GM19238 (cell line): ENCODE measurements at regions not wholly inside any gene's neighbourhood (a gene's known extent, or its start where the extent isn't known, plus 50 kb on each side); places are given as distances from the start of the nearest gene placed in this dataset.

Source experiments
- DNase-seq: peaks from one replicate; pipeline ENCODE4 v3.0.0; 2011; ENCODE audit warnings: low spot score; ENCODE audit not compliant: insufficient read length

DNA sequence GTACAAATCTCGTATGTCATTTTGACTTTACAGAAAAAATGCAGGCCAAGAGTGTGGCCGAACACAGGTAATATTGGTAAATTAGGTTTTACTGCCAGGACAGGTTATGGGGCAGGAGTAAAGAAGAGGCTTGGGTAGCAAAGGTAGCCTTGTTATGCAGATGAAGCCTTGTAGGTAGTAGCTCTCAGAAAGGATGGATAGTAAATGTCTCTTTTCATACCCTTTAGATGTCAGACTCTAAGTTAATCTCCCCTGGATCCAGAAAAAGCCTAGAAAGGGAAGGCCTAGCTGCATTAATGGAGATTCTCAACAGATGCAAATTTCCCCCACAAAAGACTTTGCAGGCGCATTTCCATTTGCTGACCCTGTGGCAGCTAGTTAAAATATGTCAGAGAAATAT, 1445.1 kb upstream of the CADM2 start:
- DNase-seq, result no peak

DNA sequence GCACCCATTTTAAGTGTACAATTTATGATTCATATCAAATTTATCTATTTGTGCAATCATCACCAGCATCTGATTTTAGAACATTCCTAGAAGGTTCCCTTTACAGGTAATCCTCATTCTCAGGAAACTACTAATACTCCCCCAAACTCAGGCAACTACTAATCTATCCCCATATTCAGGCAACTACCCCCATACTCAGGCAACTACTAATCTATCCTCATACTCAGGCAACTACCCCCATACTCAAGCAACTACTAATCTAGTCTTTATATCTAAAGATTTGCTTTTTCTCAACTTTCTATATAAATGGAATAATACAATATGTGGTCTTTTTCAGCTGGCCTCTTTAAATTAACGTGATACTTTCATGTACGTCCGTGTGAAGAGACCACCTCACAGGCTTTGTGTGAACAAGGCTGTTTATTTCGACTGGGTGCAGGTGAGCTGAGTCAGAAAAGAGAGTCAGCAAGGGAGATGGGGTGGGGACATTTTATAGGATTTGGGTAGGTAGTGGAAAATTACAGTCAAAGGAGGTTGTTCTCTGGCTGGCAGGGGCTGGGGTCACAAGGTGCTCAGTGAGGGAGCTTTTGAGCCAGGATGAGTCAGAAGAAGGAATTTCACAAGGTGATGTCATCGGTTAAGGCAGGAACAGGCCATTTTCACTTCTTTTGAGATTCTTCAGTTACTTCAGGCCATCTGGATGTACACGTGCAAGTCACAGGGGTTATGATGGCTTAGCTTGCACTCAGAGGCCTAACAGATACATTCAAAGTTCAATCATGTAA, 1444.5 kb upstream of the CADM2 start:
- DNase-seq, result no peak

DNA sequence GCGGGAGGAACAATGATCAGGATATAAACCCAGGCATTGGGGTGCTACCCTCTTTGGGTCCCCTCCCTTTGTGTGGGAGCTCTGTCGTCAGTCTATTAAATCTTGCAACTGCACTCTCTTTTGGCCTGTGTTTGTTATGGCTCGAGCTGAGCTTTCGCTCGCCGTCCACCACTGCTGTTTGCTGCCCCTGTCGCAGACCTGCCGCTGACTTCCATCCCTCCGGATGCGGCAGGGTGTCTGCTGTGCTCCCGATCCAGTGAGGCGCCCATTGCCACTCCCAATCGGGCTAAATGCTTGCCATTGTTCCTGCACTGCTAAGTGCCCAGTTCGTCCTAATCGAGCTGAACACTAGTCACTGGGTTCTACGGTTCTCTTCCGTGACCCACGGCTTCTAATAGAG, 1443.7 kb upstream of the CADM2 start:
- DNase-seq, result no peak

DNA sequence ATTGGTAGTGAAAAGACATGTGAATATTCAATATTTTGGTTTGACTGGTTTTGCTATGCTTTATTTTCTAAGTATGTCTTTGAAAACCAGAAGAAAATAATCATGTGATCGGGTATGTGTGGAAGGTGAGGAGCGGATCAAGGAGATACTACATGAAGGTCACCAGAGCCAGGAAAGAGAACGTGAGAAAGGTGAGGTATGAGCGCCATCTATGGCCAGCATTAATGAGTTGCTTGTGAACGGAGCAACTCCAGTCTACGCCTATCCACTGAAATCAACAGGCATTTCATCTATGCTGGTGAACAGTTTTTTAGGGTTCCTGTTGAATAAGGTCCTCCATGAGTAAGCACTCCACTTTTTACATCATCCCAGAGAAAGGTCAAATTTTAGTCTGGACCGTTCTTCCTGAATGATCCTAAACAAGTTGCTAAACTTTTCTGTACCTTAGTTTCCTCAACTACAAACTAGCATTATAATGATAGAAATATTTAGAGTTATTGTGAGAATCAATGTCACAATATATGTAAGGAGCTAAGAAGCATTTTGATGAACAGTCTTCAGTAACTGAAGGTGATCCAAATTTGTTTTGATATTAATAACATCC, 1435.2 kb upstream of the CADM2 start:
- DNase-seq, result peak; percentile 1

DNA sequence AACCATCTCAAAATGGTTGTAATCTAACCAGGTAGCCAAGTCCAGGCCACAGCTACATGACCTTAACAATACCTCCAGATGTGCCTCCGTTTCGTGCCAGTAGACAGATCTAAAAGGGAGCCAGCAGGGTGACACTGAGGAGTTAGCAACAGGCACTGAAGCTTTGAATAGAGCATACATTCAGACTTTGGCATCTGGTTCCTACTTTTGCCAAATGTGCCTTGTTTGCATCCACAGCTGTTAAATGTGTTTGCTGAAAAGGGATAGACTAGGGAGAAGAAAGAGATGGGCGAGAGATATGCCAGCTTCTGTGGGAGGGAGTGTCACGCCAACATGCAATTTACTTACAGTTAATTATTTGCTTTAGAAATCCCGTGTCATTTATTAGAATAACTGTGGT, 1433.9 kb upstream of the CADM2 start:
- no peak for DNase-seq

DNA sequence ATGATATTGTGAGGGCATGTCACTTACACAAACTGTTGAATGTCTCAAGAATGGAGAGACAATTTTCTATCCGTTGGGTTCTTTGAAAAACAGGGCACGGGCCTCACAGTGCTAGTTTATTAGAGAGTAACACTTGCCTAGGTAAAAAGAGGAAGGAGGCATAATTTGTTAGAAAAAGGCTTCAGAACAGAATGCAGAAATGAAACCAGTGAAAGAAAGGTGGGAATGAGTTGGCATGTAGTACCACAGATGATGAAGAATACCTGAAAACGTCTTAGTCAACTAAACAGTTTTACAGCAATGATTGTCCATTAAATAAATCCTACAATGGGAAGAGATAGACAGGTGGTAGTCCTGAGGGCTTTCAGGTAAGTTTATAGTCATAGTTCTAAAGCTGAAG, 1399.7 kb upstream of the CADM2 start:
- DNase-seq, result no peak

DNA sequence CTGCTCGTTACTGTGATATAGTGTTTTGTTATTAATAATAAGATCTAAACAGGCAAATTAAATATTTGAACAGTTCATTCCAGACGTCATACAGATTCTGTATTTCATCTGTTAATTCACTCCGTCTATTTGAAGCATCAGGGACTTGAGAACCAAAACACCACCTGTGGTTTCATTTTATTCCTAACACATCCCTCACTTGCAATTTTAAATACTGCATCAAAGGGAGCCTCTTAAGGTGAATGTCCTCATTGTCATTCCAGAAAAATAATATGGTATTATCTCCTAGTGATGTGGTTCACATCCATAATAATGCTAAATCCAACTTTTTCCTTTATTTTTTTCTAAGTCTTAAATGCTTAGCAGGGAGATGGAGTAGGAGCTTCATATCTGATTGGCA, 1390.9 kb upstream of the CADM2 start:
- DNase-seq, result no peak

DNA sequence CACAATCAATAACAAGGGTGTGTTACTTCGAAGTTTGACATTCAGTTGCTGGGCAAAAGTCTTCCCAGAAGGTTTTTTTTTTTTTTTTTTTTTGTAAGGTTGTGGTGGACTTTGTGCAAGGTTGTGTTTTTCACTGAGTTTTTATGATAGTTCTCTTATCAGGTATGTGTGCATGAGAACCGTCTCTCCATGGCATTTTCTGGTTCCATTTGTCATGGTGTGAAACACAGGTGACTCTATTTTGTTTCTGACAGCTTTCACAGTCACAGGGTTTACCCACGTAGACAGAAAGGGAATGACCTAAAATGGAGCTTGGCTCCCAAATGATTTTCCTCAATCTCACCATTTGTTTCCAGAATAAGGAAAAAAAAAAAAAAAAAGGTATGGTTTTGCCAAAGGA, 1377.2 kb upstream of the CADM2 start:
- DNase-seq, result no peak

DNA sequence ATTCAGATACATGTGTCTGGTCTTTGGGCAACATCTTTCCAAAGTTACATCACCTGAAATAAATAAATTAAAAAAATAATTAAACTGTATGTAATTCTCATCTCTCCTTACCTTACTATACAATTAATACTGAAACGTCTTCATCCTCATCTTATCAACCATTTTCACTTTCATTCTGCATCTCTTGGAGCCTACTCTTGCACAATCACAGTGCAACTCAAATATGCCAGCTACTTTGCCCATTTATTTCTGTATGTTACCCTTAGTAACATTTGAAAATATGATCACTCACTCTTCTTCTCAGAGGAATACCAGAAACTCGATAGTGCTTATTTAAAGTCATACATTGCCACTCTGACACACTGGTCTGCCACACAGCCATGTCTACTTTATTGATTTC, 1357.1 kb upstream of the CADM2 start:
- no peak for DNase-seq

DNA sequence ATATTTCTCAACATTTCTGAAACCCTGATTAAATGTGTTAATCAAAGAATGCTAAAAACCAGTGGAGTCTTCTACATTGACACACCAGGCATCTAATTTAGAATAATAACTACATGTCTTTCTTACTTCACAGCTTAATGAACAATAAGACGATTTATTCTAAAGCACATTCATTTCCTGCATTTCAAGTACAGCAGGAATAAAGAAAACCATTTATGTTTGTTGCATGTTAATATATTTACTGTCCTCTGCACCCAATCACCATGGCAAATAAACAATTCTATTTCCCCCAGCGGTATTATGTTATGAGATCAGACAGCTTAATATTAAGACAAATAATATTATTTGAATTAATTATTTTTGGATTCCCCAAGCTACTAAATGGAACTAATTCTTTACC, 1336.3 kb upstream of the CADM2 start:
- DNase-seq, result no peak

DNA sequence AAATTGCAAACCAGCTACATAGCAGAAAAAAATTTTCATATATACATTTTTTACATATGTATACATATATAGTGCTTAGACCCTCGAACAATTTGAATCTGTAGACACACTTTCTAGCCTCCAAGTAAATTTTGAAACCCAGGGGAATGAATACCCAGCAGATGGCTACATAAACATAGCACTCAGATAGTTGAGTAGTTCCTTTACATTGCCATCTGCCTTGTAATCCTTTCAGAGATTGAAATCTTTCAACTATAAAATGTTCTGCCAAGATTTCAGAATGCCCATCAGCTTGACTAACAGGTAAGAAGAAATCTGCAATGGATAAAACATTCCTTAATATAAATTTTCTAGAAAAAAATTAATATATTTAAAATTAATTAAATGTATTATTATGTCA, 1333.5 kb upstream of the CADM2 start:
- DNase-seq, result no peak

DNA sequence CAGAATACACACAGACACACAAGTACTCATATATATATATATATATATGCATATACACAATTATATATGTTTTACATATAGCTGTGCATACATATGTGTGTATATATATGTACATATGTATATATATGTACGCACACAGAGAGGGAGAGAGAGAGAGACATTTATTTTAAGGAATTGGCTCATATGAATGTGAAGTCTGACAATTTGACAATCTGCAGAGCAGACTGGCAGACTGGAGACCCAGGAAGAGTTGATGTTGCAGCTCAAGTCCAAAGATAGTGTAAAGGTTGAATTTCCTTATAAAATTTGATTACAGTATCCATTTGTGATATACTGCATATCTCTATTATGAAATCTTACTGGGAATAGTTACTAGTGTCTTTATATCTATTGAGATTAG, 1330.3 kb upstream of the CADM2 start:
- DNase-seq, result no peak

DNA sequence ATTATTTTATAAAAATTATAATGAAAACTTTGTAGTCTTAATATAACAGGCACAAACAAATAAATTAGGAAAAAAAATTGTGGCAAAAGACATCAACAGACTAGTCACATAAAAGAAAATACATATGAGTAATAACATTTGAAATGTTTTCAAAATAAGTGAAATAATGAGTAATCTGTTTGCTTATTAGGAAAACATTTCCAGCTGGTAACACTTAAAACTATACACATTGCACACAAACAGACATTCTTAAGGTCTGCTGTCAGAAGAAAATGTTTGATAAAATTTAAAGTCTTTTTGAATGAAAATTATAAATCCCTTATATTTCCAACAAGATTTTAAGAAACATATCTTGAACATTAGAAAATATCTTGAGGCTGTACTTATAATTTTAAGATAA, 1326.3 kb upstream of the CADM2 start:
- no peak for DNase-seq

DNA sequence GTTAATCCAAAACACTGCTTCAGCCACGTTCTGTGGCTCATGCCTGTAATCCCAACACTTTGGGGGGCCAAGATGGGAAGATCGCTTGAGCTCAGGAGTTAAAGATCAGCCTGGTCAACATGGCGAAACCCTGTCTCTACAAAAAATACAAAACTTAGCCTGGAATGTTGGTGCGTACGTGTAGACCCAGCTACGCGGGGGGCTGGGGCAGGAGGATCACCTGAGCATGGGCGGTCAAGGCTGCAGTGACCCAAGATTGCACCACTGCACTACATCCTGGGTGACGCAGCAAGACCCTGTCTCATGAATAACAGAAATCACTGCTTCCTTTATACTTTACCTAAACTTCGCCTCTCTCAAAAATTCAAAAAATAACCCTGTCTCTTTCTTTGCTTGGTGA, 1325.0 kb upstream of the CADM2 start:
- no peak for DNase-seq

DNA sequence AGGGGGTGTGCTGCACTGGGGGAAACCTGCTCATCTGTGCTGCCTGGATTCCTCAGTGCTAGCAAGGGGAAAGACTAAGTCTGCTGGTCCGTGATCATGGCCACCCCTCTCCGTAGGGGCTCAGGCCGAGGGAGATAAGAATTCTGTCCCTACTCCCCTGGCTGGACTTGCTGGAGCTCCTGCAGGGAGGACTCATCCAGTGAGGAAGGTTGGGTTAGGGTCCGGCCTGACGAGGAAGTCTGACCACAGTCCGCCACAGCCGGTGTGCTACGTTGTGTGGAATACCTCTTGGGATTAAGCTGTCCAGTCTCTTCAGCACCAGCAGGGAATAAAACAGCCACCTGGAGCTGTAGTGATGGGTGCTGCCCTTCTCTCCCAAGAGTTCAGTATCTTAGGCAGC, 1309.1 kb upstream of the CADM2 start:
- no peak for DNase-seq

DNA sequence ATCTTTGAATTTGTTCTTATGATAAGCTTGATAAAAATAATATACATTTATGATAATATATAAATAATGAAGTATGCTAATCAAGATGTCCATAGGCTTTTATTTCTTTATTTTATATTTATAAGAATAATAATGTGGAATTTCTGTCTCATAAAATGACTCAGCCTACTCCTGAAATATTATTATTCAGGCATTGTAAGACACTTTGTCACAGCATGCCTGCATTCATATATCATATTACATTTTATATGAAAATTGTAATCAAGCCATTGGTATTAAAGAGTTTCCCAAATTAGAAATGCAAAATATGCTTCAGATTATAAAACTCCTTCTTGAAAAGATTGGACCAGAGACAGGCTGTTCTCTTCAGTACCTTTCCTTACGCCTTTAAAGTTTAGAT, 1303.7 kb upstream of the CADM2 start:
- no peak for DNase-seq

DNA sequence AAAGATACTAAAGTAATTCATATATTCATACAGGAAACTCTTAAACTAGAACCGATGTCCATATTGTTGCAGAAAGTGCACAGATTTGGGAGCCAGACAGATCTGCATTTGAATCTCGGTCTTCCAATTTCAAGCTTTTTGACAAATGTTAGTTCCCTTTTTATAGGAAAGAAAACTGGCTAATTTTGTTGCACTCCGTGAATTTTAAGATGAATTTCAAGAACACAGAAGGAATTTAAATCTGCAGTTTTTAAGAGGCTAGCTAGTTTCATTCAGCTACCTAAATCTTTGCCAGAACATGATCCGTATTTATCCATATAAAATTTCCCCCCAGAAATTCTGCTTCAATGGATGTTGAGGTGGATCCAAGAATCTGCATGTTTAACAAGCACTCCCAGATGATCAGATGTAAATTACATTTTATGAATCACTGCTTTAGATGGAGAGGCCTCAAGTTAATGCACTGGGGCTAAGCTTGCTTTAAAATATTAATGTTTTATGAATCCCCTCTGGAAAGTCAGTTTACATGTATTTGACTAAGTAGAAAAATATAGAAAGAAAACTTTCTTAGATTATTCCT, 1296.3 kb upstream of the CADM2 start:
- DNase-seq, result no peak

DNA sequence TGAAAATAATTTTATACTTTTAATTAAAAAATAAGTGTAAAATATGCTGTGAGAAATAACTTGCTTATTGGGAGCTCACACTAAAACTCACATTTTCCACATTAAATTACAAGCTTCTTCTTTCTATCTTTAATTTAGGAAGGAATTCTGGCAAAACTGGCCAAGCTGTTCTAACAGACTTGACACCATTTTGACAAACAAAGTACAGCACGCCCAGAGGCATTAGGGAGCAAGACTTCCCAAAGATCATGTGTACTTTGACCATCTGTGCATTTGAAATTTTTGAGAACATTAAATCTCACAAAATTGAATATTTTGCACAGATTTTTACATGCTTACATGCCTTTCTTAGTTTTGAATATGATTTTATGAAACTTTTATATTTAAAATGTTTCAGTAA, 1288.4 kb upstream of the CADM2 start:
- no peak for DNase-seq

DNA sequence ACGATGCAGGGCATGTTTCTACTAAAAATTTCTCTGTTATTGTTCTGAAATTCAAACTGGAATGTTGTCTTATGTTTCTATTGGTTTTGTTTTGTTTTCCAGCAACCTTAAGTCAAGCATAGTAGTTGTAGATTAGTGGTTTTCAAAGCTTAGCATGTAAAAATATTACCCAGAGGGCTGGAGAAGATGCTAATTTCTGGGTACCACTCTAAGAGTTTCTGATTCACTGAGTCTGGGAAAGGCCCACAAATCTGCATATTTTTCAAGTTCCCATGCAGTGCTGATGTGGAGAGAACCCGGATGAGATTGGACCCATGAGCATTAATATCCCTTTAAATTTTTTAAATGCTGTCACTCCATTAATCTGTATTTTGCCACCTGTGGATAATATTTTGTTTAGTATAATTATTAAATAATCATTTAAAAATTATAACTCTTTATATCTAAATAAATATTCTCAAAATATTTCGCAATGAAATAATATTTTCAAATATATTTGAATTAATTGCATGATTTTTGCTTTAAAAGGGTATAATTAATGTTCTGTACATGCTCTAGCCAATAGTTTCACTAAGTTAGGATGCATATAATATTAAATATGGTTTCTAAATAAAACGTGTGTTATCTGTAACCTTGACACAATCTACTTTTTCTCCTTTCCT, 1274.7 kb upstream of the CADM2 start:
- no peak for DNase-seq

DNA sequence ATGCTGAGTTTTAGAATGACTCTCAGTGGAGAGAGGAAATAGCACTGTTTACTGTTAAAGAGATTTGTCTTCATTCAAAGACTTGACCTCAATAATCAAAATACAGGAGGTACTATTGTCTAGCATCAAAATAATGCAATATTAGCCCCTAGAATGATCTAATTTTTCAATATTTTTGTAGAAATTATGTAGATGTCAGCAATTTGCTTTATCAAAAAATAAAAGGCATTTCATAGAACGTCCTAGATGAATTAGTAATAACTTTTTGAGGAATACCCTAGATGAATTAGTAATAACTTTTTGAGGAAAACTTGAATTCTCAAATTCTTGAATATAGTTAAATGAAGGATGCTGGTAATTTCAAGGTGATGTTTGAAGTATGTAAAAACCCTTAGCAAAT, 1252.1 kb upstream of the CADM2 start:
- no peak for DNase-seq

DNA sequence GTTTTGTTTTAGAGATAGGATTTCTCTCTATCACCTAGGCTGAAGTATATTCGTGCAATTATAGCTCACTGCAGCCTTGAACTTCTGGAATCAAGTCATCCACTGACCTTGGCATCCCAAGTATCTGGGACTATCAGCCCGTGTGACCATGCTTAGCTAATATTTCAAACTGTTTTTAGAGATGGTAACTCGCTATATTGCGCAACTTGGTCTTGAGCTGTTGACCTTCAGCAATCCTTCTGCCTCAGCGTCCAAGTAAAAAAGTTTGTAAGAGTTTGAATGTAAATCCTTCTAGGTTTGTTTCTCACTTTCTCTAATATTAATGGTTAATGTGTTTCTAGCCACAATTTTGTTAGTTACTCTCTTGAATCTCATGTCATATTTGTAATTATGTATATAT, 1243.5 kb upstream of the CADM2 start:
- DNase-seq, result no peak

DNA sequence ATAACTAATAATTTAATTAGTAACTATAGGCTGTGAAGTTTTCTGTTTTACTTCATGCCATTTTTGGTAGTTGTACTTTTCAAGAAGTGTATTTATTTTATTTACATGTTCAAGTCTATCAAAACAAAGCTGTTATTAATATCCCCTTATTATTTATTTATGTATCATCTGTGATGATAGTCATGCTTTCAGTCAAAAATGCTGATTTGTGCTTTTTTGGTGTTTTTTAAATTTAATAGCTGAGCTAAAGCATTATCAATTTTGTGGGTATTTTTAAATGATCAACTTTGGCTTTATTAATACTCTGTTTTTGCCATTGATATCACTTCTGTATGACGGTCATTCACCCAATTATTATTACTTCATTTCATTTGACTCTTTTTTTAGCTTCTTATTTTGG, 1229.2 kb upstream of the CADM2 start:
- DNase-seq, result no peak

DNA sequence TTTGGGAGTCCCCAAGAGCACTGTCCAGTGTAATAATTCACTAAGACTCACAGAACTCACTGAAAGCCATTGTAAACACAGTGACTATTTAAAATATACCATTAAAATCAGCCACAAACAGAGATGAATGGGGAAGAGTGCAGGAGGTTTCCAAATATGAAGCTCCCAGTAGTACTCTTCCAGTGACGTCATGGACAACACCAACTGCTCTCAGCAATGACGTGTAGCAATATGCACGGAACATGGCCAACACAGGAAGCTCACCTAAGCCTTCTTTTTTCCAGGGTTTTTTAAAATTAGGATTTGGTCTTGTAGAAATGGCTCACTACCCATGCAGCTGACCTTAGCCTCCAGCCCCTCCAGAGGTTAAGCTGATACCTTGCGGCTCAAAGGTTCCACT, 1224.1 kb upstream of the CADM2 start:
- DNase-seq, result no peak
